ENCODE measurements at regions not wholly inside any gene's neighbourhood (a gene's known extent, or its start where the extent isn't known, plus 50 kb on each side); places are given as distances from the start of the nearest gene placed in this dataset.

DNA sequence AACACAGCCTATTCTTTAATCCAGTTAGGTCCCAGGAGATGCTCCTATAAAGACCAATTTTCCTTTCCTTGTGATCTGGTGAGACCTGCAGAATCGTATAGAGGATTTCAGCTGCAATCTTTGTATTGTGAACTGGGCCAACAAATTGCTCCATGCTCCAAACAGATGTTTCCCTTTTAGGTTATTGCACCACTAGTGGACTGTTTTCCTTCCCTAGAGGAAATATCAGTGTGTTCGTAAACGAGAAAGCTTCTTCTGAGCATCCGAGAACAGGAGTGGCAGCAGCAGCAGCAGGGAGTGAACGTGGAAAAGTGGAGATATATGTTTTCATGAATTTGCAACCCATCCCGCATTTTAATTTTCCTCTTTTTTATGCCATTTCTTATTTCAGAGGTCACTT lies 344.1 kb upstream of the PDE3A start (continued):
- TF ChIP-seq, protein P1, sequence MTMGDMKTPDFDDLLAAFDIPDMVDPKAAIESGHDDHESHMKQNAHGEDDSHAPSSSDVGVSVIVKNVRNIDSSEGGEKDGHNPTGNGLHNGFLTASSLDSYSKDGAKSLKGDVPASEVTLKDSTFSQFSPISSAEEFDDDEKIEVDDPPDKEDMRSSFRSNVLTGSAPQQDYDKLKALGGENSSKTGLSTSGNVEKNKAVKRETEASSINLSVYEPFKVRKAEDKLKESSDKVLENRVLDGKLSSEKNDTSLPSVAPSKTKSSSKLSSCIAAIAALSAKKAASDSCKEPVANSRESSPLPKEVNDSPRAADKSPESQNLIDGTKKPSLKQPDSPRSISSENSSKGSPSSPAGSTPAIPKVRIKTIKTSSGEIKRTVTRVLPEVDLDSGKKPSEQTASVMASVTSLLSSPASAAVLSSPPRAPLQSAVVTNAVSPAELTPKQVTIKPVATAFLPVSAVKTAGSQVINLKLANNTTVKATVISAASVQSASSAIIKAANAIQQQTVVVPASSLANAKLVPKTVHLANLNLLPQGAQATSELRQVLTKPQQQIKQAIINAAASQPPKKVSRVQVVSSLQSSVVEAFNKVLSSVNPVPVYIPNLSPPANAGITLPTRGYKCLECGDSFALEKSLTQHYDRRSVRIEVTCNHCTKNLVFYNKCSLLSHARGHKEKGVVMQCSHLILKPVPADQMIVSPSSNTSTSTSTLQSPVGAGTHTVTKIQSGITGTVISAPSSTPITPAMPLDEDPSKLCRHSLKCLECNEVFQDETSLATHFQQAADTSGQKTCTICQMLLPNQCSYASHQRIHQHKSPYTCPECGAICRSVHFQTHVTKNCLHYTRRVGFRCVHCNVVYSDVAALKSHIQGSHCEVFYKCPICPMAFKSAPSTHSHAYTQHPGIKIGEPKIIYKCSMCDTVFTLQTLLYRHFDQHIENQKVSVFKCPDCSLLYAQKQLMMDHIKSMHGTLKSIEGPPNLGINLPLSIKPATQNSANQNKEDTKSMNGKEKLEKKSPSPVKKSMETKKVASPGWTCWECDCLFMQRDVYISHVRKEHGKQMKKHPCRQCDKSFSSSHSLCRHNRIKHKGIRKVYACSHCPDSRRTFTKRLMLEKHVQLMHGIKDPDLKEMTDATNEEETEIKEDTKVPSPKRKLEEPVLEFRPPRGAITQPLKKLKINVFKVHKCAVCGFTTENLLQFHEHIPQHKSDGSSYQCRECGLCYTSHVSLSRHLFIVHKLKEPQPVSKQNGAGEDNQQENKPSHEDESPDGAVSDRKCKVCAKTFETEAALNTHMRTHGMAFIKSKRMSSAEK (CRISPR knock-in tag; IDR thresholded peaks at IDR 0.05; ENCODE audit: borderline replicate concordance) = no peak
- TF ChIP-seq, protein P2, sequence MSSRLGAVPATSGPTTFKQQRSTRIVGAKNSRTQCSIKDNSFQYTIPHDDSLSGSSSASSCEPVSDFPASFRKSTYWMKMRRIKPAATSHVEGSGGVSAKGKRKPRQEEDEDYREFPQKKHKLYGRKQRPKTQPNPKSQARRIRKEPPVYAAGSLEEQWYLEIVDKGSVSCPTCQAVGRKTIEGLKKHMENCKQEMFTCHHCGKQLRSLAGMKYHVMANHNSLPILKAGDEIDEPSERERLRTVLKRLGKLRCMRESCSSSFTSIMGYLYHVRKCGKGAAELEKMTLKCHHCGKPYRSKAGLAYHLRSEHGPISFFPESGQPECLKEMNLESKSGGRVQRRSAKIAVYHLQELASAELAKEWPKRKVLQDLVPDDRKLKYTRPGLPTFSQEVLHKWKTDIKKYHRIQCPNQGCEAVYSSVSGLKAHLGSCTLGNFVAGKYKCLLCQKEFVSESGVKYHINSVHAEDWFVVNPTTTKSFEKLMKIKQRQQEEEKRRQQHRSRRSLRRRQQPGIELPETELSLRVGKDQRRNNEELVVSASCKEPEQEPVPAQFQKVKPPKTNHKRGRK (CRISPR knock-in tag; IDR thresholded peaks at IDR 0.05; ENCODE audit: borderline replicate concordance) = no peak

DNA sequence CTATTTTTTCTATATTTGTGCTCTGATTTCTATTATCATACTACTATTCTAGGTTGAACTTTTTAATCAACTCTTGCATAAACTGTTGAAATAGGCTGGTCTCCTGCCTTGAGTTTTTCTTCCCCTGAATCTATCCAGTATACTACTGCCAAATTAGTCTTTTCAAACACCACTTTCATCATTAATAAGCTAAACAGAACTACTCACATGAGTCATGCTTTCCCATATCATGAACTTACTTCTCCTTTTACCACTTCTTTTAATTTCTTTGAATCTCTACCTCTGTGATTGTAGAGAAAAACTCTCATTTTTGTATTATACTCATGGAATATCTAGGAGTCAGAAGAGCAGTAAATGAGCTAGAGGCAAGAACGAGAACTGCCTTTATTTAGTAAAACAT lies 340.3 kb upstream of the PDE3A start:
- POLR2A ChIA-PET = no interaction called here
- ATAC-seq = no peak
- TF ChIP-seq TEAD1 (CRISPR knock-in tag; IDR thresholded peaks at IDR 0.05) (no peak), NR3C1 (CRISPR knock-in tag; conservative IDR thresholded peaks at IDR 0.05; ENCODE audit: low read depth) (no peak), FOXJ3 (CRISPR knock-in tag; IDR thresholded peaks at IDR 0.05; ENCODE audit: borderline replicate concordance) (no peak), ELF4 (CRISPR knock-in tag; IDR thresholded peaks at IDR 0.05; ENCODE audit: low read depth) (no peak), FOXP1 (CRISPR knock-in tag; IDR thresholded peaks at IDR 0.05; ENCODE audit: borderline replicate concordance) (no peak), ZNF396 (CRISPR knock-in tag; IDR thresholded peaks at IDR 0.05; ENCODE audit: borderline replicate concordance) (no peak), TEAD4 (CRISPR knock-in tag; IDR thresholded peaks at IDR 0.05) (no peak), ATF1 (CRISPR knock-in tag; IDR thresholded peaks at IDR 0.05) (no peak), CBFB (CRISPR knock-in tag; IDR thresholded peaks at IDR 0.05; ENCODE audit: low read depth) (no peak), ZNF317 (CRISPR knock-in tag; IDR thresholded peaks at IDR 0.05; ENCODE audit: borderline replicate concordance, low read depth) (no peak), NFYB (CRISPR knock-in tag; conservative IDR thresholded peaks at IDR 0.05; ENCODE audit: low read depth) (no peak)
- TF ChIP-seq, protein P3, sequence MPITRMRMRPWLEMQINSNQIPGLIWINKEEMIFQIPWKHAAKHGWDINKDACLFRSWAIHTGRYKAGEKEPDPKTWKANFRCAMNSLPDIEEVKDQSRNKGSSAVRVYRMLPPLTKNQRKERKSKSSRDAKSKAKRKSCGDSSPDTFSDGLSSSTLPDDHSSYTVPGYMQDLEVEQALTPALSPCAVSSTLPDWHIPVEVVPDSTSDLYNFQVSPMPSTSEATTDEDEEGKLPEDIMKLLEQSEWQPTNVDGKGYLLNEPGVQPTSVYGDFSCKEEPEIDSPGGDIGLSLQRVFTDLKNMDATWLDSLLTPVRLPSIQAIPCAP (CRISPR knock-in tag; IDR thresholded peaks at IDR 0.05) = no peak
- TF ChIP-seq, protein P4, sequence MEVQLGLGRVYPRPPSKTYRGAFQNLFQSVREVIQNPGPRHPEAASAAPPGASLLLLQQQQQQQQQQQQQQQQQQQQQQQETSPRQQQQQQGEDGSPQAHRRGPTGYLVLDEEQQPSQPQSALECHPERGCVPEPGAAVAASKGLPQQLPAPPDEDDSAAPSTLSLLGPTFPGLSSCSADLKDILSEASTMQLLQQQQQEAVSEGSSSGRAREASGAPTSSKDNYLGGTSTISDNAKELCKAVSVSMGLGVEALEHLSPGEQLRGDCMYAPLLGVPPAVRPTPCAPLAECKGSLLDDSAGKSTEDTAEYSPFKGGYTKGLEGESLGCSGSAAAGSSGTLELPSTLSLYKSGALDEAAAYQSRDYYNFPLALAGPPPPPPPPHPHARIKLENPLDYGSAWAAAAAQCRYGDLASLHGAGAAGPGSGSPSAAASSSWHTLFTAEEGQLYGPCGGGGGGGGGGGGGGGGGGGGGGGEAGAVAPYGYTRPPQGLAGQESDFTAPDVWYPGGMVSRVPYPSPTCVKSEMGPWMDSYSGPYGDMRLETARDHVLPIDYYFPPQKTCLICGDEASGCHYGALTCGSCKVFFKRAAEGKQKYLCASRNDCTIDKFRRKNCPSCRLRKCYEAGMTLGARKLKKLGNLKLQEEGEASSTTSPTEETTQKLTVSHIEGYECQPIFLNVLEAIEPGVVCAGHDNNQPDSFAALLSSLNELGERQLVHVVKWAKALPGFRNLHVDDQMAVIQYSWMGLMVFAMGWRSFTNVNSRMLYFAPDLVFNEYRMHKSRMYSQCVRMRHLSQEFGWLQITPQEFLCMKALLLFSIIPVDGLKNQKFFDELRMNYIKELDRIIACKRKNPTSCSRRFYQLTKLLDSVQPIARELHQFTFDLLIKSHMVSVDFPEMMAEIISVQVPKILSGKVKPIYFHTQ (CRISPR knock-in tag; IDR thresholded peaks at IDR 0.05) = no peak
- TF ChIP-seq, protein P5, sequence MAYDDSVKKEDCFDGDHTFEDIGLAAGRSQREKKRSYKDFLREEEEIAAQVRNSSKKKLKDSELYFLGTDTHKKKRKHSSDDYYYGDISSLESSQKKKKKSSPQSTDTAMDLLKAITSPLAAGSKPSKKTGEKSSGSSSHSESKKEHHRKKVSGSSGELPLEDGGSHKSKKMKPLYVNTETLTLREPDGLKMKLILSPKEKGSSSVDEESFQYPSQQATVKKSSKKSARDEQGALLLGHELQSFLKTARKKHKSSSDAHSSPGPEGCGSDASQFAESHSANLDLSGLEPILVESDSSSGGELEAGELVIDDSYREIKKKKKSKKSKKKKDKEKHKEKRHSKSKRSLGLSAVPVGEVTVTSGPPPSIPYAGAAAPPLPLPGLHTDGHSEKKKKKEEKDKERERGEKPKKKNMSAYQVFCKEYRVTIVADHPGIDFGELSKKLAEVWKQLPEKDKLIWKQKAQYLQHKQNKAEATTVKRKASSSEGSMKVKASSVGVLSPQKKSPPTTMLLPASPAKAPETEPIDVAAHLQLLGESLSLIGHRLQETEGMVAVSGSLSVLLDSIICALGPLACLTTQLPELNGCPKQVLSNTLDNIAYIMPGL (CRISPR knock-in tag; IDR thresholded peaks at IDR 0.05) = no peak
- TF ChIP-seq, protein P1 (CRISPR knock-in tag; IDR thresholded peaks at IDR 0.05; ENCODE audit: borderline replicate concordance) = no peak
- TF ChIP-seq, protein P6, sequence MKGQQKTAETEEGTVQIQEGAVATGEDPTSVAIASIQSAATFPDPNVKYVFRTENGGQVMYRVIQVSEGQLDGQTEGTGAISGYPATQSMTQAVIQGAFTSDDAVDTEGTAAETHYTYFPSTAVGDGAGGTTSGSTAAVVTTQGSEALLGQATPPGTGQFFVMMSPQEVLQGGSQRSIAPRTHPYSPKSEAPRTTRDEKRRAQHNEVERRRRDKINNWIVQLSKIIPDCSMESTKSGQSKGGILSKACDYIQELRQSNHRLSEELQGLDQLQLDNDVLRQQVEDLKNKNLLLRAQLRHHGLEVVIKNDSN (CRISPR knock-in tag; IDR thresholded peaks at IDR 0.05) = no peak
- TF ChIP-seq, protein P7, sequence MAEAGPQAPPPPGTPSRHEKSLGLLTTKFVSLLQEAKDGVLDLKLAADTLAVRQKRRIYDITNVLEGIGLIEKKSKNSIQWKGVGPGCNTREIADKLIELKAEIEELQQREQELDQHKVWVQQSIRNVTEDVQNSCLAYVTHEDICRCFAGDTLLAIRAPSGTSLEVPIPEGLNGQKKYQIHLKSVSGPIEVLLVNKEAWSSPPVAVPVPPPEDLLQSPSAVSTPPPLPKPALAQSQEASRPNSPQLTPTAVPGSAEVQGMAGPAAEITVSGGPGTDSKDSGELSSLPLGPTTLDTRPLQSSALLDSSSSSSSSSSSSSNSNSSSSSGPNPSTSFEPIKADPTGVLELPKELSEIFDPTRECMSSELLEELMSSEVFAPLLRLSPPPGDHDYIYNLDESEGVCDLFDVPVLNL (CRISPR knock-in tag; IDR thresholded peaks at IDR 0.05; ENCODE audit: borderline replicate concordance, low read depth) = no peak

More for the DNA sequence above, 340.3 kb upstream of the PDE3A start:
- DNase-seq (ENCODE audit: low spot score) = no peak
- Mint-ChIP-seq H3K36me3 (no peaks in the 10 kb centered on the region), H3K4me1 (peaks cover 4% of the 10 kb centered on the region; the same call in 1 of the 2 replicates), H3K27me3 (ENCODE audit: low read depth) (no peaks in the 10 kb centered on the region), H3K27ac (no peak overlapping the region), H3K9me3 (no peaks in the 10 kb centered on the region), H3K4me3 (no peak overlapping the region)
- CTCF ChIA-PET = no interaction called here
